ENCODE measurements at regions not wholly inside any gene's neighbourhood (a gene's known extent, or its start where the extent isn't known, plus 50 kb on each side); places are given as distances from the start of the nearest gene placed in this dataset.

- H3K27ac ChIP-seq (ENCODE audit: low read length) = no peak overlapping the region
- no peaks in the 10 kb centered on the region for H3K27me3 ChIP-seq (ENCODE audit: control insufficient read depth, insufficient read depth, low read length)
- H3K4me1 ChIP-seq (ENCODE audit: control insufficient read depth, insufficient read depth, low read length) = no peaks in the 10 kb centered on the region
- H3K4me3 ChIP-seq (ENCODE audit: low read length) = no peak overlapping the region
- H3K9me3 ChIP-seq (ENCODE audit: control insufficient read depth, low read depth, low read length) = no peaks in the 10 kb centered on the region
- no peaks in the 10 kb centered on the region for H3K36me3 ChIP-seq (ENCODE audit: control insufficient read depth, insufficient read depth, low read length)
- no peak for DNase-seq
- WGBS (ENCODE audit: insufficient coverage, low lambda C conversion rate) = no CpG with 5 or more reads among the region's 4 CpGs
Measured at GRCh38 chr3:161744366-161744765, 247.8 kb downstream of the OTOL1 start.

DNA sequence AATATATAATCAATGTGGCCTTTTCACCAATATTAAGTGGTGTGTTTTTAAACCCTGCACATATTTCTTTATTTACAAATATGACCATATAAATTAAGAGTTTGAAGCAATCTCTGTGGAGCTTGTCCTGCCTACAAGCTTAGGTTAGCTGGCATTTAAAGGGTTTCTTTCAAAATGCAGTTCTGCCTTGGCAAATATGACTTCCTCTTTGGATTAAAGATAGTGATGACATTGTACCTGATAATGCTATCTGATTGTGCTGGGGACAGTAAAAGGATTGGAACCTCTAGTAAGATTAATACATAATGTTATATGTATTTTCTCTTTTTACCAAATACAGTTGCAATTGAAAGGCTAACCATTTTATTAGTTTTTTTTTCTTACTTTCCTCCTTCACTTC, 249.1 kb downstream of the OTOL1 start:
- no peak for DNase-seq
- Histone ChIP-seq H3K27me3 (ENCODE audit: control insufficient read depth, insufficient read depth, low read length) (no peaks in the 10 kb centered on the region), H3K27ac (ENCODE audit: low read length) (no peak overlapping the region), H3K9me3 (ENCODE audit: control insufficient read depth, low read depth, low read length) (no peaks in the 10 kb centered on the region), H3K4me1 (ENCODE audit: control insufficient read depth, insufficient read depth, low read length) (no peaks in the 10 kb centered on the region), H3K36me3 (ENCODE audit: control insufficient read depth, insufficient read depth, low read length) (no peaks in the 10 kb centered on the region), H3K4me3 (ENCODE audit: low read length) (no peak overlapping the region)

DNA sequence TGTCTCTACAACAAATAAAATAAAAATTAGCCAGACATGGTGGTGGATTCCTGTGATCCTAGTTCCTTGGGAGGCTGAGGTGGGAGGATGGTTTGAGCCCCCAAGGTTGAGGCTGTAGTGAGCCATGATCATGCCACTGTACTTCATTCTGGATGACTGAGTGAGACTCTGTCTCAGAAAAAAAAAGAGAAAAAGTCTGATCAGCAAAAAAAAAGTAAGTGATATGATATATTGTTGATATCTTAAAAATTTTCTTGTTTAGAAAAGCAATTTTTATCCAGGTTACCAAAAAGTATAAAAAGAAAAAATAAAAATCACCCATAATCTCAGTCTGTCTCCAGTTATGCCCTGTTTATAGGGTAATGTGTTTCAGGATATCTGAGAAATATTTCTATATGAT, 251.4 kb downstream of the OTOL1 start:
- H3K36me3 ChIP-seq (ENCODE audit: control insufficient read depth, insufficient read depth, low read length) = no peaks in the 10 kb centered on the region
- H3K9me3 ChIP-seq (ENCODE audit: control insufficient read depth, low read depth, low read length) = no peaks in the 10 kb centered on the region
- DNase-seq = no peak
- H3K27me3 ChIP-seq (ENCODE audit: control insufficient read depth, insufficient read depth, low read length) = no peaks in the 10 kb centered on the region
- H3K4me1 ChIP-seq (ENCODE audit: control insufficient read depth, insufficient read depth, low read length) = no peaks in the 10 kb centered on the region
- H3K4me3 ChIP-seq (ENCODE audit: low read length) = no peak overlapping the region
- H3K27ac ChIP-seq (ENCODE audit: low read length) = no peak overlapping the region

DNA sequence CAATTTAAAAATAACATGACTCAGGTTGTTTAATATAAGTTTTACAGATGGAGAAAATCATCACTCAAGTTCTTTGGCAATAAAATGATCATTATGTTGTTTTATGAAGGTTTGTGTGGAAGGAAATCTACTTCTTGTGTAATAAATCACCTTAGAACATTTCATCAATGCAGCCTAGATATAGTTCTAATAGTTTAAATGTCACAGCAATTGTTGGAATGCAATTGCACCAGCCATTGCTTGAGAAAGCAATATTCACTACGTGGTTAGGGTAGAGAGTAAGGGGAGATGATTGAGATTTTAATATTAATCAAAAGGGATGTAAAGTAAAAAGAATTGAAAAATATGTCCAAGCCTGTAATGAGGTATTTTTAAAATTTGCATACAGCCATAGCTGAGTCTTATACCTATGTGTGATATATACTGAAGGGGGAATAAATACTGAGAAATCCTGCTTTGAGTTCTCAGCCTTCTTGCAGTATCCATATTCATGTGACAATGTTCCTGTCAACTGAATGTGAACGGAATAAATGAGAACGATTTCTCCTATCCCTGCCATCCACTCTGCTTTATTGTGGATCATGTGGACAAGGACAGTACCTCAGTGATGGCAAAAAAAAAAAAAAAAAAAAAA, 257.9 kb downstream of the OTOL1 start:
- Histone ChIP-seq H3K4me3 (ENCODE audit: low read length) (no peak overlapping the region), H3K9me3 (ENCODE audit: control insufficient read depth, low read depth, low read length) (no peaks in the 10 kb centered on the region), H3K36me3 (ENCODE audit: control insufficient read depth, insufficient read depth, low read length) (no peaks in the 10 kb centered on the region), H3K27me3 (ENCODE audit: control insufficient read depth, insufficient read depth, low read length) (no peaks in the 10 kb centered on the region), H3K27ac (ENCODE audit: low read length) (no peak overlapping the region), H3K4me1 (ENCODE audit: control insufficient read depth, insufficient read depth, low read length) (no peaks in the 10 kb centered on the region)
- DNase-seq = no peak
- 71% methylated on average over 1 of the region's 3 CpGs for WGBS (ENCODE audit: insufficient coverage, low lambda C conversion rate)

DNA sequence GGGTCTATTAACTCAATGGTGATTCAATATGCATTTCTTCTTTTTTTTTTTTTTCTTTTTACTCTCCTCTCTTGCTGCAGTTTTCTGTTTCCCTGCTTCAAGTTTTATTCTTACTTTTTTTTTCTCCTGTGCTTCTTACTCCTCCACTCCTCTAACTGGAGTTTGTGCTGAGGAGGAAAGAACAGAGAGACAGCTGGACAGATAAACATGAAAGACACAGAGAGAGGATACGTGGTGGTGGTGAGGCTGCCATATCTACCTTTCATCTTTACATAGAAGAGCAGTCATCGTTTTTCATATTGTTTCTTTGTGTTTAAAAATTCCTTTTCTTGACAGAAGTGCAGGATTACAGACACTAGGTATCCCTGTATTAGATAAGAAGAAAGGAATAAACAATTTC, 262.8 kb downstream of the OTOL1 start:
- Histone ChIP-seq H3K9me3 (ENCODE audit: control insufficient read depth, low read depth, low read length) (no peaks in the 10 kb centered on the region), H3K4me3 (ENCODE audit: low read length) (no peak overlapping the region), H3K27me3 (ENCODE audit: control insufficient read depth, insufficient read depth, low read length) (no peaks in the 10 kb centered on the region), H3K36me3 (ENCODE audit: control insufficient read depth, insufficient read depth, low read length) (no peaks in the 10 kb centered on the region), H3K4me1 (ENCODE audit: control insufficient read depth, insufficient read depth, low read length) (no peaks in the 10 kb centered on the region), H3K27ac (ENCODE audit: low read length) (no peak overlapping the region)
- no peak for DNase-seq
- no CpG with 5 or more reads among the region's 2 CpGs for WGBS (ENCODE audit: insufficient coverage, low lambda C conversion rate)

DNA sequence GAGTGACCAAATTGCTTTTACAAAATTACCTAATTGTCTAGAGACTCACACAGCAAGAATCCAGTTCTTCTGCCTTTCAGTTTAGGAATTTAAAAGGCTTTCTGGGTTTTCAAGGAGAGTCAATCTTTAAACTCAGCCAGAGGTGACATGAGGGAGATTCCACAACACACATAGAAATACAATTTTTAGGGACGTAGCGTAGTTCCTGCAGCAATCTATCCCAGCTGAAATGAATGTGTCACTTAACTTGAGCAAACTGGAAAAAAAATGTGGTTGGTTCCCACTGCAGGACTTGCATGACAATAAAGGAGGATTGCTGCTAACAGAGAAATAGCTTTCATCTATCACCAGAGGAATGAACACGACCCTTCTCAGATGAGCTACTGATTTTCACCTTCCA, 269.7 kb downstream of the OTOL1 start:
- no peaks in the 10 kb centered on the region for H3K27me3 ChIP-seq (ENCODE audit: control insufficient read depth, insufficient read depth, low read length)
- H3K4me1 ChIP-seq (ENCODE audit: control insufficient read depth, insufficient read depth, low read length) = no peaks in the 10 kb centered on the region
- DNase-seq = no peak
- no CpG with 5 or more reads among the region's 3 CpGs for WGBS (ENCODE audit: insufficient coverage, low lambda C conversion rate)
- no peak overlapping the region for H3K27ac ChIP-seq (ENCODE audit: low read length)
- H3K4me3 ChIP-seq (ENCODE audit: low read length) = no peak overlapping the region
- H3K9me3 ChIP-seq (ENCODE audit: control insufficient read depth, low read depth, low read length) = no peaks in the 10 kb centered on the region
- H3K36me3 ChIP-seq (ENCODE audit: control insufficient read depth, insufficient read depth, low read length) = no peaks in the 10 kb centered on the region

GRCh38 chr3:161770484-161771386, 274.1 kb downstream of the OTOL1 start:
- Histone ChIP-seq H3K27ac (ENCODE audit: low read length) (no peak overlapping the region), H3K4me3 (ENCODE audit: low read length) (no peak overlapping the region), H3K9me3 (ENCODE audit: control insufficient read depth, low read depth, low read length) (no peaks in the 10 kb centered on the region), H3K4me1 (ENCODE audit: control insufficient read depth, insufficient read depth, low read length) (no peaks in the 10 kb centered on the region), H3K36me3 (ENCODE audit: control insufficient read depth, insufficient read depth, low read length) (no peaks in the 10 kb centered on the region), H3K27me3 (ENCODE audit: control insufficient read depth, insufficient read depth, low read length) (no peaks in the 10 kb centered on the region)
- DNase-seq = no peak
- WGBS (ENCODE audit: insufficient coverage, low lambda C conversion rate) = 89% methylated on average over 3 of the region's 3 CpGs

DNA sequence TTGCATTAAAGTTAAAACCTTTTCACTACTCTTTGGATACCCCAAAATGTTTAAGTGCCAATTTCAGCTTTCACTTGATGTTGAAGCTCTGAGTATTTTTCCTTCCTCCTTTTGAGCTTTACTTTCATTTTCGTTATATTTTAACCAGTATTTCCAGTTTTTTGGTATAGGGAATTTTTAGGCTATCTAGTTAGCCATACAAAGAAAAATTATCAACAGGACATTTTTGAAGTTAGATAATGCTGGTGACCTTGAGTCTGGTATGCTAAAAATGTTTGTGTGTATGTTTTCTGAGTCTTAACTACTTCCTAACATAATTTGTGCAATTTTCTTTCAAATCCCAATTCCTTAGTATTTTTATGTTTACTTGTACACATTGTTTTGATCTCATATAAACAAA, 284.8 kb downstream of the OTOL1 start:
- Histone ChIP-seq H3K4me1 (ENCODE audit: control insufficient read depth, insufficient read depth, low read length) (no peaks in the 10 kb centered on the region), H3K36me3 (ENCODE audit: control insufficient read depth, insufficient read depth, low read length) (no peaks in the 10 kb centered on the region), H3K4me3 (ENCODE audit: low read length) (no peak overlapping the region), H3K9me3 (ENCODE audit: control insufficient read depth, low read depth, low read length) (no peaks in the 10 kb centered on the region), H3K27ac (ENCODE audit: low read length) (no peak overlapping the region), H3K27me3 (ENCODE audit: control insufficient read depth, insufficient read depth, low read length) (no peaks in the 10 kb centered on the region)
- 30% methylated on average over 1 of the region's 1 CpG for WGBS (ENCODE audit: insufficient coverage, low lambda C conversion rate)
- DNase-seq = no peak

DNA sequence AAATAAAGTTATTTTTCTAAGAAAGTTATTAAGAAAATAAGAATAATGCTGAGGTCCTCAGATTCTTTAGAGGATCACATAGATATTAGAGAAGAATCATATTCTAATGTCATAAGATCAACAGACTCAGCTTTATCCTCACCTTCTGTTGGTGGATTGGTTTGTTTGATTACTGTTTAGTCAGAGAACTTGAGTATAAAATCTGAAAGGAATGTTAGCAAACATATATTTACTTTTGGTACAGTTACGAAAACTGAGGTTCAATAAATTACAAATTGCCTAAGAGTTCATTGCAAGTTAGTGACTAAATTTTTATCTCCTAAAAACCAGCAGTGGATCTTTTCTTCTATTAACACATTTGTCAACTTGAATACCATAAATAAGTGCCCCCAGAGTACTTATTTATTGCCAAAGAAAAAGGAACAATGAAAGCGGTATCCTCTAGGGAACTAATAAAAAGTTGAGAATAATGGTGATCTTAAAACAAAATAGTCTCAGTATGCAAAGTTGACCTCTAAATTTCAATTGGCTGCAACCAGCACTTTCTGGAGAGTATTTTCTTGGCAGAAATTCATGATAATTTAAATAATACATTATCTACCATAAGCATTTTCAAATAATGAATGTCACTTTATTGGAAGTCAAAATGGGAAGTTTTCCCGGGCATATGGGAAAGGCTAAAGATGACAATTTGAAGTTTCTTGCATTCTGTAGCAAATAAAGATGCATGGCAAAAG, 296.8 kb downstream of the OTOL1 start:
- WGBS (ENCODE audit: insufficient coverage, low lambda C conversion rate) = 90% methylated on average over 2 of the region's 3 CpGs
- Histone ChIP-seq H3K36me3 (ENCODE audit: control insufficient read depth, insufficient read depth, low read length) (no peaks in the 10 kb centered on the region), H3K27ac (ENCODE audit: low read length) (no peak overlapping the region), H3K4me3 (ENCODE audit: low read length) (no peak overlapping the region), H3K4me1 (ENCODE audit: control insufficient read depth, insufficient read depth, low read length) (no peaks in the 10 kb centered on the region), H3K27me3 (ENCODE audit: control insufficient read depth, insufficient read depth, low read length) (no peaks in the 10 kb centered on the region), H3K9me3 (ENCODE audit: control insufficient read depth, low read depth, low read length) (no peaks in the 10 kb centered on the region)
- DNase-seq = no peak

DNA sequence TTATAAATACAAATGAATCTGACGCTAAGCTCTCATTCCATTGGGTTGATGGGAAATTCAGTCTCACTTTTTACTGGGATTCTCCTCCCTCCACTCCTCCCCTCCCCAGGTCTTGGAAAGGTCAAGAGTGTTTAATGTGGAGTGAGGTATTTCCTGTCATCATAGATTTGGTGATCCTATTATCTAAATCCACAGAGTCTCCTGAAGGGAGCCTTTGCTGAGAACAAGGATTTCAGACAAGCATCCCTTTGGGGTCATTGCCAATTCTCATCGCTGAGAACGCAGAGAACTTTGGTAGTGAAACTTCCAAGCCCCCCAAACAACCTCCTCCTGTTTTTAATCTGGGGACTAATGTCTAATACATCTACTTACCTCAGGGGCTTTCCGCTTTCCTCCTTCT, 297.9 kb downstream of the OTOL1 start:
- 92% methylated on average over 3 of the region's 4 CpGs for WGBS (ENCODE audit: insufficient coverage, low lambda C conversion rate)
- H3K9me3 ChIP-seq (ENCODE audit: control insufficient read depth, low read depth, low read length) = no peaks in the 10 kb centered on the region

More for the DNA sequence above, 297.9 kb downstream of the OTOL1 start:
- Histone ChIP-seq H3K27ac (ENCODE audit: low read length) (no peak overlapping the region), H3K27me3 (ENCODE audit: control insufficient read depth, insufficient read depth, low read length) (no peaks in the 10 kb centered on the region), H3K36me3 (ENCODE audit: control insufficient read depth, insufficient read depth, low read length) (no peaks in the 10 kb centered on the region), H3K4me3 (ENCODE audit: low read length) (no peak overlapping the region), H3K4me1 (ENCODE audit: control insufficient read depth, insufficient read depth, low read length) (no peaks in the 10 kb centered on the region)
- DNase-seq = no peak
